HS-27A (cell line): ENCODE measurements at regions not wholly inside any gene's neighbourhood (a gene's known extent, or its start where the extent isn't known, plus 50 kb on each side); places are given as distances from the start of the nearest gene placed in this dataset.
A peak's percentile ranks its signal among the peaks of the same experiment; 100 is the strongest.

Source experiments
- DNase-seq: peaks from one replicate; pipeline ENCODE4 v3.0.0-alpha.2; 2012; ENCODE audit warnings: low read depth, missing footprints

DNA sequence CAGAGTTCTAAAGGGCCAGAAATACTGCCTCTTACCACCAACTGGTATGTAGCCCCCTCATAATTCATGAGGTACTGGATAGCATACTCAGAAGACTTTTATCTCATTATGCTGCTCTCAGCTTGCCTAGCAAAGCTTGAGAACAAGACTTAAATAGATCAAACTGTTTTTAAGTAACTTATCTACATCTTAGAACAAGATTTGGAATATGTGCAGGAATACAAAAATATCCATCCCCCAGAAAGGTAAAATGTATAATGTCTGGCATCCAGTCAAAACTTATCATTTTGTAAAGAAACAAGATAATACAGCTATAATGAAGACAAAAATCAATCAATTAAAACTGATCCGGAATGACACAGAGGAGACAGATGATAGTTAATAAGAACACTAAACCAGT, 400.4 kb upstream of the TGFBR2 start:
- DNase-seq = no peak

GRCh38 chr3:30221619-30222018, 384.8 kb upstream of the TGFBR2 start:
- DNase-seq = no peak

- DNase-seq = no peak
Observed at GRCh38 chr3:30222441-30222840, 384.0 kb upstream of the TGFBR2 start.

GRCh38 chr3:30225021-30225420, 381.4 kb upstream of the TGFBR2 start:
- DNase-seq = no peak

GRCh38 chr3:30226601-30227151, 379.7 kb upstream of the TGFBR2 start:
- DNase-seq = no peak

- peak; percentile 73 for DNase-seq
Observed at GRCh38 chr3:30227571-30228301, 378.7 kb upstream of the TGFBR2 start.

DNA sequence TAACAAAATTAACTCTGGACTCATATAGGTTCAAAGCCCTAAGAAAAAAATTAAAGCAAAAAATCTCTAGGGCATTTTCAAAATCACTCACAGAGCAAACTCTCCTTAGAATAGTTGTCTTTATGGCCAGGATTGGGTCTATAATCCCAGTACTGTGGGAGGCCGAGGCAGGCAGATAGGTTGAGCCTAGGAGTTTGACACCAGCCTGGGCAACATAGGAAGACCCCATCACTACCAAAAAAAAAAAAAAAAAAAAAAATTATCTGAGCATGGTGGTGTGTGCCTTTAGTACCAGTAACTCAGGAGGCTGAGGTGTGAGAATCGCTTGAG, 378.1 kb upstream of the TGFBR2 start:
- DNase-seq = no peak

DNA sequence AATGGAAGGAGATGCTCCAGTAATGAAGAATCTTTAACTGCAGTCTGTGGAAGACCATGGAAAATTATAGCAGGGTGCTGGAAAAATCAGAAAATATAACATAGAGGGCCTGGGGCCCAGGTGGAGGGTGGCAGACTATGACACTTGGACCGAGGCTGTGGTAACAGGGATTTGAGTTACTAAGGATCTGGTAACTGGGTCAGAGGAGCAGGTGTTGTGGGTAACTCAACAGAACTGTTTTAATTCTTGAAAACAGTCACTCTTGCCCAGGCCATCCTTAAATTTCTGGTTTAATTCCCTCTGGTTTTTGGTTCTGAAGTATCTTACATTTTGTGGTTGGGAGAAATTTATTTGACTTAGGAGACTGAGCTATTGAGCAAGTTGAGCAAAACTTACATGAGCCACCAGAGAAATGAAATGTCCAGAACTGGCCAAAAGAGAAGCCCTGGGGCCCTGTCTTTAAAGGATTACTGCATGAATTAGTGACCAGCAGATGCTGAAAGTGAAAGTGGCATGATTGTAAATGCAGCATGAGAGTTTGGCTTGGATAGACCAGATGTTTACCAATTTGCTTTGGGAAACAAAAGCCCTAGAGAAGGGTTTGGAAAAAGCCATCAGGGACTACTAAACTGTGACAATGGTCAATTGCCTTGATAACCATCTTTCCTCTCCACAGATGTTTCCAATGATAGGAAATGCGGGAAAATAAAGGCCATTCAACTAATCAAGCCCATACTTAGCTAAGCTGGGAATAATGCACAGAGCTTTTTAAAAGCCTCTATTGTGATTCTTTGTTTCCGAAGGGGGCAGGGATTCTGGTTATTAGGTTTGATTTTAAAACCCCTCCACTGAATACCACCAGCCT, 374.9 kb upstream of the TGFBR2 start:
- DNase-seq = no peak

- no peak for DNase-seq
Observed at GRCh38 chr3:30232142-30232541, 374.3 kb upstream of the TGFBR2 start.

DNA sequence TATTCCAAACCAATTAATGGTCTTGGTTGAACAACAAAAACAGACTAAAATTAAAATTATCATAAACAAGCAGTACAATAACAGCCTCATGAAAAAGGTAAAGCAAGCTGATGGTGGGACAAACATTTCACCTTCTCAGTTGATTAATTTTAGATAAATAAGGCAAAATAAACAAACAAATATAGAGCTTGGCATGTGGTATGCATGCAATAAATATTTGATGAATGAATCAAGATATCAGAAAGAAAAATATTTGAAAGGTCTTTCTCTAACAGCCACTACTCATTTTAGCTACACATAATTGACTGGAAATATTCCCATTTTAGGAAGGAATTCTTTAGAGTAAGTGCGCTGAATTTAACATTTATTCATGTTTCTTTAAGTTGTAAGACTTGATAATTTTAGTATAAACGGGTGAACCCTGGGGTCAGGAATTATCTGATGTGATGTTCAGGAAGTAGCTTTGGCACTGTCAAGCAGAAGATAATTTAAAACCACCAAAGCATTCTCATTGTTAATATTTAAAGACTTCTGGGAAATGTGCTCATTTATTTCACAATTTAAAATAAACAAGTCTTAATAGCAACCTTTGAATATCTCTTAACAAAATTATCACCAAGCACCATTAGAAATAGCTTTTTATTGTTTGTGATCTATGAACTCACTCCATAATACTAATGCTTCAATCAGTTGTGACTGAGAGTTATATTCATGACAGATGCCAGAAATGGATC, 372.3 kb upstream of the TGFBR2 start:
- no peak for DNase-seq

DNA sequence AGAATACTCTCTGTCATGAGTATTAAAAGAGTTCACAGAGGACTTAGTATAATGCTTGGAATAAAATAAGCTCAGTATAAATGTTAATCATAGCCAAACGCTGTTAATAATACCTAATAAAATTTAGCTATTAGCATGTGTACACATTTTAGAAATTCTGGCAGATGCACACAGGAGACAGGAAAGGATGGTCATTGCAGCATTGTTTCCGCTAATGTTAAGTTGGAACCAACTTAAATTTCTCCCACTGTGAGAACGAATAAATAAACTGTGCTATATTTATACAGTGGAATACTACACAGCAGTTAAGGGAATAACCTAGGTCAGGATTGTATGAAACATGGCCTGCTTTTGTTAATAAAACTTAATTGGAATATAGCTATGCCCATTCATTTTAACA, 370.4 kb upstream of the TGFBR2 start:
- DNase-seq = no peak

GRCh38 chr3:30241721-30242120, 364.7 kb upstream of the TGFBR2 start:
- DNase-seq = no peak

- no peak for DNase-seq
Observed at GRCh38 chr3:30245858-30246622, 360.4 kb upstream of the TGFBR2 start.

DNA sequence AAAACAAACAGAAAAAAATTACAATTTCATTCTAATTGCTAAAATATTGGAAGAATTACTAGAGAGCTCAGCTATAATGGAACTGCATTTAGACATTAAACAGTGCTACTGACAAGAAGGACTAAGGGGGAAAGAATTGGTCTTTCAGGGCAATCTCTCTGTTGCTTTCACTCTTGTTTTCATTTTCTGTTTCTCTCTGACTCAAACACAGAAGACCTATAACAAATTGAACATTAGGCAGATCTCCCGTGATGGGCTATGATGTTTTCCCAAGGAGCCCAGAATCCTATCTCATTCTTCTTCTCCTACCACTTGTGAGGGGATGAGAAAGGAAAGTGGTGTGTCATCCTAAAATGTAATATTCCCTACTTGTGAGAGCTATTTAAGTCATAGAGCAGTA, 358.0 kb upstream of the TGFBR2 start:
- DNase-seq = no peak

DNA sequence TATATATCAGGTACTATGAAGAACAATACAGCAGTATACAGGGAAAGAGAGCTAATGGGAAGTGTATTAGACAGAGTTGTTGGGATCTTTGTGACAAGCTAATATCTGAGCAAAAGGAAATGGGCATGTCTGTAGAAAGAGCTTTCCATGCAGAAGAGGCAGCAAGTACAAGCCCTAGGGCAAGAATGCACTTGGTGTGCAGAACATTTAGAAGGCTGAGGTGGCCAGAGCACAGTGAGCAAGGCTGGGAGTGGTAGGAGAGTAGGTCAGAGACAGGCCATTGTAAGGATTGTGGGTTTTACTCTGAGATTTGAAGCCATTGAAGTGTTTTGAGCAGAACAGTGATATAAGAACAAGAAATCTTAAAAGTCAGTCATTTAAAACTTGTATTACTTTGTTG, 353.9 kb upstream of the TGFBR2 start:
- no peak for DNase-seq

DNA sequence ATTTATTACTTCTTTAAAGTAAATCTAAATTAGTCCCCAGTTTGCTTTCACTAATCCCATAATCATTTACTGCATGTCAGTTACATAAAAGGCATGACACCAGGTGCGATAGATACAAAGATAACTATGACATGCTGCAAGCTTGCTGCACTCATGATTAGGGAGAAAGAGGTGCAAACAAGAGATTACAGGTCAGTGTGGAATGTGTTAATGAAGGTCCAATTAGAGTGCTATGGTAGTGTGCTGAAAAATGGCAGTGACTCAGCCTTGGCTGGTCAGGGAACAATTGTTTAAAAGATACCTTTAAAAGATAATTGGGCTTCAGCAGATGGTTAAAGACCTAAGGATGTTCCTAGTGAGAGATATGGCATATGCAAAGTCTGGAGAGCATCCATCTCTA, 352.6 kb upstream of the TGFBR2 start:
- no peak for DNase-seq

GRCh38 chr3:30256474-30256873, 349.9 kb upstream of the TGFBR2 start:
- DNase-seq = peak; percentile 23

DNA sequence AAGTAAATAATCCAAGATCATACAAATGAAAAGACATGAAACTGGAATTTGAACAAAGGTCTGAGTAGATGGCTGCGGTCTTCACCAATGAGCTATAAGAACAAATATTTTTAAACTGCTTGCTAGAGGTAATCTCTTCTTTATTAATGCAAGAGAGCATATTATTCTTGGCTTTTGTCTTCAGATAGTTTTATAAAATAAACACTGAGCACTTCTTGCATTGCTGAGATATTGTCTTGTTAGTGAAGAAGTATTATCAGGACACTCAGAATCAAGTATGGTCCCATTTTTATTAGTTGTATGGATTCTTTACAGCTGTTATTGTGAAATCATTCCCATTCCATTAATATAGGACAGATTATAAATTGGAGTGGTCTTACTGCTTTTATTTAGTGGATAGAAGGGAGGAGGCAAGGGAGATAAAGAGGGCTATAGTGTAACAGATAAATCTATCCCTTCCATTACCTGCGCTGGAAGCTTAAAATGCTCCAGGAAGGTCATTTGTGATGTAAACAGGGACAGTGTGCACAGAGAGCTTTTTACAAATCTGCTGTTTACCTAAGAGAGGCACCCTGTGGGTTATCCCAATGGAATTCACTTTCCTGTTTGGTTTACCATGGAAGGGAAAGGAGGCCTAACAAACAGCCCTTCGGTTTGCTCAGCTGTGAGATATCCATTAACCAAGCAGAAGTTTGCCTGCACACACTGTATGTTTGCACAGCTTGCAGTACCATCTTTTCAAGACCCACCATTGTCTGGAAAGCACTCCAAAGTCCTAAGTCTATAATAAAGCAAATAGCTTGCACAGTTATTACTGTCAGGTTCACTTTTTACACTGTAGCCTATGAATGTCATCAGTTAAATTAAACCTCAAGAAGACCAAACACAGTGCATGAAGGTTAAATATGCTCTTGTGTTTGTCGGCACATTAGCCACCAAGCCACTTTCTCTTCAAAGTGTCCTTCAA, 347.7 kb upstream of the TGFBR2 start:
- no peak for DNase-seq

GRCh38 chr3:30259730-30260129, 346.7 kb upstream of the TGFBR2 start:
- no peak for DNase-seq

GRCh38 chr3:30260762-30261161, 345.6 kb upstream of the TGFBR2 start:
- no peak for DNase-seq
